HEK293T (cell line): ENCODE measurements at regions not wholly inside any gene's neighbourhood (a gene's known extent, or its start where the extent isn't known, plus 50 kb on each side); places are given as distances from the start of the nearest gene placed in this dataset.

Experiments used
- ARNT ChIP-seq: fragments of 450-650 bp; IDR thresholded peaks from 2 replicates; pipeline ENCODE4 v1.6.1; 2017; ENCODE audit warnings: mild to moderate bottlenecking
- BHLHE40 ChIP-seq: fragments of 450-650 bp; IDR thresholded peaks from 2 replicates; pipeline ENCODE4 v1.6.1; 2016; ENCODE audit warnings: mild to moderate bottlenecking, moderate library complexity, borderline replicate concordance
- CTBP1 ChIP-seq: fragments of 450-650 bp; IDR thresholded peaks from 2 replicates; pipeline ENCODE4 v1.6.1; 2016; ENCODE audit warnings: borderline replicate concordance
- ELF4 ChIP-seq: fragments of 450-650 bp; IDR thresholded peaks from 2 replicates; pipeline ENCODE4 v1.6.1; 2017; ENCODE audit warnings: antibody characterized with exemption
- FOXA1 ChIP-seq: fragments of 450-650 bp; IDR thresholded peaks from 2 replicates; pipeline ENCODE4 v1.6.1; 2016; ENCODE audit warnings: mild to moderate bottlenecking
- FOXK2 ChIP-seq: fragments of 450-650 bp; IDR thresholded peaks from 2 replicates; pipeline ENCODE4 v1.6.1; 2016; ENCODE audit warnings: mild to moderate bottlenecking
- FOXM1 ChIP-seq: fragments of 450-650 bp; IDR thresholded peaks from 2 replicates; pipeline ENCODE4 v1.6.1; 2017; ENCODE audit warnings: mild to moderate bottlenecking, borderline replicate concordance
- HDGF ChIP-seq: fragments of 450-650 bp; IDR thresholded peaks from 2 replicates; pipeline ENCODE4 v1.6.1; 2017; ENCODE audit warnings: antibody characterized with exemption, borderline replicate concordance
- L3MBTL2 ChIP-seq: fragments of 450-650 bp; conservative IDR thresholded peaks from 2 replicates; pipeline ENCODE4 v1.6.1; 2016; ENCODE audit warnings: mild to moderate bottlenecking
- NFRKB ChIP-seq: fragments of 450-650 bp; IDR thresholded peaks from 2 replicates; pipeline ENCODE4 v1.6.1; 2016; ENCODE audit warnings: mild to moderate bottlenecking, moderate library complexity
- PKNOX1 ChIP-seq: fragments of 450-650 bp; IDR thresholded peaks from 2 replicates; pipeline ENCODE4 v1.6.1; 2016
- SP1 ChIP-seq: fragments of 450-650 bp; IDR thresholded peaks from 2 replicates; pipeline ENCODE4 v1.6.1; 2017
- TARDBP ChIP-seq: fragments of 450-650 bp; IDR thresholded peaks from 2 replicates; pipeline ENCODE4 v1.6.1; 2016
- ZNF384 ChIP-seq: fragments of 450-650 bp; IDR thresholded peaks from 2 replicates; pipeline ENCODE4 v1.6.1; 2016

- no peak for TF ChIP-seq ELF4
- no peak for TF ChIP-seq BHLHE40
- TF ChIP-seq L3MBTL2 = no peak
- TF ChIP-seq CTBP1 = no peak
- TF ChIP-seq SP1 = no peak
- no peak for TF ChIP-seq ZNF384
- TF ChIP-seq TARDBP = no peak
- no peak for TF ChIP-seq FOXM1
- TF ChIP-seq HDGF = no peak
- TF ChIP-seq PKNOX1 = no peak
- no peak for TF ChIP-seq NFRKB
- TF ChIP-seq ARNT = no peak
- TF ChIP-seq FOXA1 = no peak
- no peak for TF ChIP-seq FOXK2
Measured at GRCh38 chr2:226431288-226431948, 368.2 kb downstream of the IRS1 start.
